IMR-90 (cell line): ENCODE measurements at regions not wholly inside any gene's neighbourhood (a gene's known extent, or its start where the extent isn't known, plus 50 kb on each side); places are given as distances from the start of the nearest gene placed in this dataset.

Experiments
- ATAC-seq: fragments of 200-7000 bp; cut with Tn5 transposase; 2 replicates; pipeline ENCODE4 v1.9.1; 2020; ENCODE audit warnings: low read depth, mild to moderate bottlenecking, moderate library complexity
- BruUV-seq: library from RNA; stranded (reverse); fragments of 400-500 nt; replicated peaks from 2 replicates; lab custom pipeline; 2021; lab: Mats Ljungman, UMichigan
- CTCF ChIA-PET: fragments of 300-600 bp; formaldehyde crosslinking; extraction: SDS; loops from one replicate; lab custom pipeline; 2021; ENCODE audit warnings: antibody characterized with exemption; lab: Yijun Ruan, JAX
- POLR2A ChIA-PET: fragments of 300-600 bp; sonication (Branson Sonifier 250); formaldehyde crosslinking; loops from one replicate; lab custom pipeline; 2022; ENCODE audit warnings: antibody characterized with exemption; ENCODE audit not compliant: unreplicated experiment; lab: Charles Lee
- DNase-seq: peaks from one replicate; pipeline ENCODE4 v3.0.0; 2013
- H2AFZ ChIP-seq: replicated peaks from 2 replicates; pipeline ENCODE3; 2013; ENCODE audit warnings: low read length, mild to moderate bottlenecking; ENCODE audit not compliant: poor library complexity
- H2AK5ac ChIP-seq: 2 replicates; pipeline ENCODE4 v1.6.1; 2013; ENCODE audit warnings: low read depth, low read length, inconsistent platforms
- H2AK9ac ChIP-seq: replicated peaks from 2 replicates; pipeline ENCODE3; 2013; ENCODE audit warnings: mild to moderate bottlenecking, low read depth, low read length, moderate library complexity; ENCODE audit not compliant: poor library complexity
- H2BK120ac ChIP-seq: 2 replicates; pipeline ENCODE4 v1.6.1; 2013; ENCODE audit warnings: low read depth, low read length, inconsistent platforms
- H2BK15ac ChIP-seq: 3 replicates; pipeline ENCODE4 v1.6.1; 2013; ENCODE audit warnings: low read depth, low read length, inconsistent platforms
- H2BK20ac ChIP-seq: 2 replicates; pipeline ENCODE4 v1.6.1; 2013; ENCODE audit warnings: low read depth, mild to moderate bottlenecking, inconsistent platforms, low read length, moderate library complexity
- H2BK5ac ChIP-seq: 2 replicates; pipeline ENCODE4 v1.6.1; 2013; ENCODE audit warnings: mild to moderate bottlenecking, low read depth, low read length, inconsistent platforms; ENCODE audit not compliant: poor library complexity, severe bottlenecking
- H3K14ac ChIP-seq: replicated peaks from 2 replicates; pipeline ENCODE4 v1.6.1; 2013; ENCODE audit warnings: low read depth, low read length, inconsistent platforms
- H3K18ac ChIP-seq: 2 replicates; pipeline ENCODE4 v1.6.1; 2013; ENCODE audit warnings: low read depth, low read length, control low read depth
- H3K23ac ChIP-seq: 2 replicates; pipeline ENCODE4 v1.6.1; 2013; ENCODE audit warnings: low read depth, low read length, inconsistent platforms
- H3K27ac ChIP-seq: 2 replicates; pipeline ENCODE4 v1.5.1; 2013; ENCODE audit warnings: mild to moderate bottlenecking, control low read depth, low read length; ENCODE audit not compliant: insufficient read depth
- H3K27me3 ChIP-seq: 2 replicates; pipeline ENCODE4 v1.6.1; 2013; ENCODE audit warnings: low read length; ENCODE audit not compliant: control insufficient read depth, insufficient read depth
- H3K36me3 ChIP-seq: 2 replicates; pipeline ENCODE4 v1.6.1; 2013; ENCODE audit warnings: low read length, mixed read lengths; ENCODE audit not compliant: control insufficient read depth, insufficient read depth
- H3K4ac ChIP-seq: 2 replicates; pipeline ENCODE4 v1.6.1; 2013; ENCODE audit warnings: low read depth, low read length, inconsistent platforms
- H3K4me1 ChIP-seq: 2 replicates; pipeline ENCODE4 v1.6.1; 2013; ENCODE audit warnings: low read length, mixed read lengths; ENCODE audit not compliant: control insufficient read depth, insufficient read depth
- H3K4me2 ChIP-seq: 2 replicates; pipeline ENCODE4 v1.6.1; 2013; ENCODE audit warnings: low read depth, mild to moderate bottlenecking, control low read depth, low read length, moderate library complexity
- H3K4me3 ChIP-seq: 2 replicates; pipeline ENCODE4 v1.5.1; 2013; ENCODE audit warnings: low read depth, mild to moderate bottlenecking, control low read depth, low read length, moderate library complexity; ENCODE audit not compliant: insufficient read depth
- H3K56ac ChIP-seq: 2 replicates; pipeline ENCODE4 v1.6.1; 2013; ENCODE audit warnings: low read length, inconsistent platforms; ENCODE audit not compliant: insufficient read depth; ENCODE audit errors: extremely low read depth
- H3K79me1 ChIP-seq, 2 experiments: 2 replicates each; pipeline ENCODE4 v1.6.1; 2013; ENCODE audit warnings: low read length in 2 of 2, inconsistent platforms in 1 of 2, low read depth in 1 of 2
- H3K9ac ChIP-seq: 2 replicates; pipeline ENCODE4 v1.6.1; 2013; ENCODE audit warnings: low read depth, low read length, control low read depth
- H3K9me1 ChIP-seq: 2 replicates; pipeline ENCODE4 v1.6.1; 2013; ENCODE audit warnings: low read length, inconsistent platforms; ENCODE audit not compliant: insufficient read depth
- H3K9me3 ChIP-seq: 2 replicates; pipeline ENCODE4 v1.6.1; 2013; ENCODE audit warnings: low read length; ENCODE audit not compliant: control insufficient read depth, insufficient read depth
- H4K20me1 ChIP-seq: 2 replicates; pipeline ENCODE4 v1.6.1; 2013; ENCODE audit warnings: low read length, inconsistent platforms; ENCODE audit not compliant: insufficient read depth
- H4K5ac ChIP-seq: 2 replicates; pipeline ENCODE4 v1.6.1; 2013; ENCODE audit warnings: mild to moderate bottlenecking, low read depth, low read length, control low read depth
- H4K8ac ChIP-seq, 2 experiments: 2 replicates each; pipeline ENCODE4 v1.6.1; 2013; ENCODE audit warnings: low read depth in 2 of 2, low read length in 2 of 2, control low read depth in 1 of 2, inconsistent platforms in 1 of 2
- H4K91ac ChIP-seq: 2 replicates; pipeline ENCODE4 v1.6.1; 2013; ENCODE audit warnings: low read depth, low read length, inconsistent platforms; ENCODE audit not compliant: insufficient read depth
- BHLHE40 ChIP-seq: fragments of 150-350 bp; IDR thresholded peaks from 2 replicates; pipeline ENCODE4 v1.6.1; 2016; ENCODE audit warnings: mild to moderate bottlenecking, low read depth, low read length
- CEBPB ChIP-seq: IDR thresholded peaks from 2 replicates; pipeline ENCODE4 v1.6.1; 2012; ENCODE audit warnings: low read depth, low read length, improper control_type of control experiment
- CHD1 ChIP-seq: IDR thresholded peaks from 2 replicates; pipeline ENCODE4 v1.6.1; 2012; ENCODE audit warnings: low read depth, low read length, improper control_type of control experiment
- CTCF ChIP-seq: conservative IDR thresholded peaks from 2 replicates; pipeline ENCODE4 v1.5.1; 2012; ENCODE audit warnings: mild to moderate bottlenecking, low read depth, low read length, improper control_type of control experiment
- FOS ChIP-seq: fragments of 150-350 bp; IDR thresholded peaks from 2 replicates; pipeline ENCODE4 v1.6.1; 2016; ENCODE audit warnings: low read depth, low read length
- MAFK ChIP-seq: IDR thresholded peaks from 2 replicates; pipeline ENCODE4 v1.6.1; 2012; ENCODE audit warnings: low read depth, low read length, improper control_type of control experiment
- MAZ ChIP-seq: IDR thresholded peaks from 2 replicates; pipeline ENCODE4 v1.6.1; 2012; ENCODE audit warnings: low read depth, mild to moderate bottlenecking, low read length, improper control_type of control experiment, moderate library complexity, borderline replicate concordance
- MXI1 ChIP-seq: IDR thresholded peaks from 2 replicates; pipeline ENCODE4 v1.6.1; 2012; ENCODE audit warnings: low read depth, mild to moderate bottlenecking, low read length, moderate library complexity, borderline replicate concordance
- NFE2L2 ChIP-seq: fragments of 150-350 bp; IDR thresholded peaks from 2 replicates; pipeline ENCODE4 v1.6.1; 2016; ENCODE audit warnings: low read depth, mild to moderate bottlenecking, low read length
- POLR2A ChIP-seq: IDR thresholded peaks from 2 replicates; pipeline ENCODE4 v1.6.1; 2012; ENCODE audit warnings: mild to moderate bottlenecking, low read depth, low read length
- RAD21 ChIP-seq: IDR thresholded peaks from 2 replicates; pipeline ENCODE4 v1.6.1; 2012; ENCODE audit warnings: low read length, improper control_type of control experiment
- RCOR1 ChIP-seq: IDR thresholded peaks from 2 replicates; pipeline ENCODE4 v1.6.1; 2012; ENCODE audit warnings: mild to moderate bottlenecking, low read length, improper control_type of control experiment; ENCODE audit not compliant: insufficient replicate concordance
- RFX5 ChIP-seq: IDR thresholded peaks from 2 replicates; pipeline ENCODE4 v1.8.0; 2012; ENCODE audit warnings: low read depth, mild to moderate bottlenecking, low read length, moderate library complexity
- SMC3 ChIP-seq: fragments of 150-350 bp; IDR thresholded peaks from 2 replicates; pipeline ENCODE4 v1.6.1; 2016; ENCODE audit warnings: low read depth, mild to moderate bottlenecking, antibody characterized with exemption, low read length, moderate library complexity
- USF2 ChIP-seq: fragments of 150-350 bp; IDR thresholded peaks from 2 replicates; pipeline ENCODE4 v1.6.1; 2017; ENCODE audit warnings: mild to moderate bottlenecking, antibody characterized with exemption, low read length, low read depth
- WGBS, 2 experiments: methylation state at CpG; one replicate each; pipeline versions ENCODE4 v1.1.5 to v1.1.7; 2013; ENCODE audit warnings: missing lambda C conversion rate in 2 of 2; ENCODE audit not compliant: insufficient read length in 1 of 2; ENCODE audit errors: extremely low coverage in 2 of 2; 5-methylcytosine and 5-hydroxymethylcytosine counted together
- dilution Hi-C: fragments of 300-500 bp; cut with HindIII; formaldehyde crosslinking; loops from one replicate; pipeline ENCODE4 v1.14.3; 2018; ENCODE audit warnings: low sequenced_read_pairs; ENCODE audit not compliant: unreplicated experiment
- in situ Hi-C: fragments of 300-500 bp; cut with MboI; formaldehyde crosslinking; loops from 3 replicates; pipeline ENCODE4 v1.14.3; 2019; ENCODE audit warnings: low sequenced_read_pairs, inconsistent platforms, mixed read lengths
- intact Hi-C: fragments of 100-400 bp; cut with micrococcal nuclease; formaldehyde crosslinking; loops from 2 replicates; pipeline ENCODE4 v1.10.0; 2022
- TF ChIP-seq, protein P1 (sequence below): fragments of 150-350 bp; IDR thresholded peaks from 2 replicates; pipeline ENCODE4 v1.6.1; 2016; ENCODE audit warnings: low read depth, mild to moderate bottlenecking, low read length, moderate library complexity, borderline replicate concordance

DNA sequence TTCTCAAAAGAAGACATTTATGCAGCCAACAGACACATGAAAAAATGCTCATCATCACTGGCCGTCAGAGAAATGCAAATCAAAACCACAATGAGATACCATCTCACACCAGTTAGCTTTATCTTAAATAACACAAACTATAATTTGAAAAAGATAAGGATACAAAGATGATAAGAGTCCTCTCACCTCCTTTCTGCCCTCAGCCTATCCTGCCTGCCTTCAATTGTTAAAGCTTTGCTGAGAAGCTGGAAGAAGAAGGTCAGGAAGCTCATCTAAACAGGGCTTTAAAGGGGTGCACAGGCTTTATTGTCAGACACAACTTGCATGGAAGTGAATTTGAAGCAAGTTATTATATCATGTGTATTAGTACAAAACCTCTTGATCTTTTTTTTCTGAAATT, 676.3 kb upstream of the GOT2 start:
- Histone ChIP-seq H3K56ac (no peak overlapping the region), H2BK5ac (no peak overlapping the region), H3K27ac (no peak overlapping the region), H2BK120ac (no peak overlapping the region), H3K23ac (no peak overlapping the region), H3K4ac (no peak overlapping the region), H2BK20ac (no peak overlapping the region), H3K79me1 (no peaks in the 10 kb centered on the region), H2AK5ac (no peak overlapping the region), H3K9ac (no peak overlapping the region), H3K4me2 (no peak overlapping the region), H2AFZ (no peak overlapping the region), H3K9me1 (no peaks in the 10 kb centered on the region), H3K18ac (no peak overlapping the region), H4K8ac (no peak overlapping the region), H3K36me3 (no peaks in the 10 kb centered on the region), H4K5ac (no peak overlapping the region), H3K4me3 (no peak overlapping the region), H4K91ac (no peak overlapping the region), H2BK15ac (no peak overlapping the region), H3K14ac (no peak overlapping the region), H3K9me3 (no peaks in the 10 kb centered on the region), H3K4me1 (no peaks in the 10 kb centered on the region), H2AK9ac (no peak overlapping the region), H4K20me1 (no peaks in the 10 kb centered on the region), H3K27me3 (no peaks in the 10 kb centered on the region)
- in situ Hi-C loops (no loop called here), intact Hi-C loops (no loop called here), dilution Hi-C loops (no loop called here)
- ChIA-PET POLR2A (no interaction called here), CTCF (no interaction called here)
- whole genome bisulfite sequencing, 2 experiments: no CpG with 5 or more reads among the region's 1 CpG
- ATAC-seq: no peak
- TF ChIP-seq MAFK (no peak), RFX5 (no peak), FOS (no peak), CHD1 (no peak), NFE2L2 (no peak), USF2 (no peak), MAZ (no peak), CTCF (no peak), SMC3 (no peak), MXI1 (no peak), POLR2A (no peak), BHLHE40 (no peak), RAD21 (no peak), CEBPB (no peak), RCOR1 (no peak)
- TF ChIP-seq, protein P1, sequence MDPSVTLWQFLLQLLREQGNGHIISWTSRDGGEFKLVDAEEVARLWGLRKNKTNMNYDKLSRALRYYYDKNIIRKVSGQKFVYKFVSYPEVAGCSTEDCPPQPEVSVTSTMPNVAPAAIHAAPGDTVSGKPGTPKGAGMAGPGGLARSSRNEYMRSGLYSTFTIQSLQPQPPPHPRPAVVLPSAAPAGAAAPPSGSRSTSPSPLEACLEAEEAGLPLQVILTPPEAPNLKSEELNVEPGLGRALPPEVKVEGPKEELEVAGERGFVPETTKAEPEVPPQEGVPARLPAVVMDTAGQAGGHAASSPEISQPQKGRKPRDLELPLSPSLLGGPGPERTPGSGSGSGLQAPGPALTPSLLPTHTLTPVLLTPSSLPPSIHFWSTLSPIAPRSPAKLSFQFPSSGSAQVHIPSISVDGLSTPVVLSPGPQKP: no peak
- DNase-seq: no peak
- BruUV-seq: no TSS peak
